ENCODE measurements at regions not wholly inside any gene's neighbourhood (a gene's known extent, or its start where the extent isn't known, plus 50 kb on each side); places are given as distances from the start of the nearest gene placed in this dataset.

DNA sequence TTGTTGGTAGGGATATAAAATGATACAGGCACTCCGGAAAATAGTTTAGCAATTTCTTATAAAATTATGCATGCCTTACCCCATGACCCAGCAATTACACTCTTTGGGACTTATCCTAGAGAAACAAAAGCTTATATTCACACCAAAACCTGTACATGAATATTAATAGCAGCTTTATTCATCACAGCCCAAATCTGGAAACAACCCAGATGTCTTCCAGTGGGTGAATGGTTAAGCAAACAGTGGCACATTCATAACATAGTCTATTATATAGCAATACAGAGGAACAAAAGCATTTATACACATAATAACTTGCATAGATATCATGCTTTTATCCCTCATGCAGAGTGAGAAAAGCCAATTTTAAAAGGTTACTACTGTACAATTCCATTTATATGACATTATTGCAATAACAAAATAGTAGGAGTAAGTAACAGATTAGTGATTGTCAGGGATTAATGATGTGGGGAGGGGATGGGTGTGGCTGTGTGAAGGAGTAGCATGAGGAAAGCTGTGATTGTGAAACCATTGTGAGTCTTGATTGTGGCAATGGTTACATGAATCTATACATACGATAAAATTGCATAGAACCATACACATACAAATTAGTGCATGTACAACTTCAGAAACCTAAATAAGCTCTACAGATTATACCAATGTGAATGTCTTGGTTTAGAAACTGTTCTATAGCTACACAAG, 363.1 kb upstream of the OR4E1 start:
- no peak overlapping the region for H3K27ac ChIP-seq
- DNase-seq (ENCODE audit: low read depth, low spot score), result no peak

DNA sequence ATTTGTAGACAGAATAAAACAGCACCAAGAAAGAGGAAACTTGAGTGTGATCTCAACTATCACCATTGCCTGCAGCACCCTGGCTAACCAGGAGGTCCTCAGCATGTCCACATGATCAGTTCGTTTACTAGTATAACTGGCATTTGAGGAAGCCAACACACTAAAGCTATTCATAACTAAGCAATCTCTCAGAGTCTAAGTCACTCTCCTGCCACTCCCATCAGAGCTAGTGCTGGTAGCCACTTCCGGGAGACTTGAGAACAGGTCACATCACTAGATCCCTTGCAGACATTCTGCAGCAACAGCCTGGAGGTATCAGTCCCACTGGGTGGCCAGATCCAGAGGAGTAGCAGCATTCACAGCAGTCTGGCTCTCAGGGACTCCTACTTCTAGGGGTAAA, 352.9 kb upstream of the OR4E1 start:
- no peak overlapping the region for H3K27ac ChIP-seq
- DNase-seq (ENCODE audit: low read depth, low spot score), result peak; percentile 5

DNA sequence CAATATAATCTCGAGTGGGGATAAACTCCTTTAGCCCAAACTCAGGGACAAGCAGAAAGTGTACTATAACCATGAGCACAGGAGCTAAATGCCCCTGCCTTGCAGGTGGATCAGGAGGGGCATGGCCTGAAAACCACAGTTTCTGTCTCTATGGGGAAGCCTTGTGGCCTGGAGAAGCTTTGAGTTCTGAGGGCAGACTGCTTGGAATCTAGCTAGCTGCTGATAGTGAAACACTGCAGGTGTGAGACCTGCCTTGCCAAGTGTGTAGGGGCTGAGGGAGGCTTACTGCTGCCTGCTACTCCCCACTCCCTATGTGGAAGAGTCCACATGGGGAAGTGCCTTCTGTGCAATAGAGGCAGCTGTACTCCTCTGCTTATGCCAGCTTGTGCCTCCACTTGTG, 352.3 kb upstream of the OR4E1 start:
- no peak overlapping the region for H3K27ac ChIP-seq
- DNase-seq (ENCODE audit: low read depth, low spot score), result no peak

DNA sequence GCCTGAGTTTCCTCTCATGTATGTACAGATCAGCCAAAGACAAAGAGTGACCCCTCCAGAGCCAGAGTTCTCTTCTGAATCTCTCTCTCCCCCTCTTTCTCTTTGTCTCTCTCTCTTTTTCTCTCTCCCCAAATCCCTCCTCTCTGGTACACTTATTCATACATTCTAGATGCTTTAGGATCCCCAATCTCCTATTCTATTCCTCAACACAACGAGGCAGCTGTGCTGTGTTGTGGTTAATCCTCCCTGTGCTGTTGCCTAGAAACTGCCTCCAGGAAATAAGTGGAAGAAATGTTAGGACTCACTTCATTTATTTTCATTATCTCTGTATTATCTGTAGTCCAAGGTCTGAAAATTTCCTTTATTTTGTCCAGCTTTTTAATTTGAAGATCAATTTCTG, 350.5 kb upstream of the OR4E1 start:
- H3K27ac ChIP-seq, result no peak overlapping the region
- no peak for DNase-seq (ENCODE audit: low read depth, low spot score)

DNA sequence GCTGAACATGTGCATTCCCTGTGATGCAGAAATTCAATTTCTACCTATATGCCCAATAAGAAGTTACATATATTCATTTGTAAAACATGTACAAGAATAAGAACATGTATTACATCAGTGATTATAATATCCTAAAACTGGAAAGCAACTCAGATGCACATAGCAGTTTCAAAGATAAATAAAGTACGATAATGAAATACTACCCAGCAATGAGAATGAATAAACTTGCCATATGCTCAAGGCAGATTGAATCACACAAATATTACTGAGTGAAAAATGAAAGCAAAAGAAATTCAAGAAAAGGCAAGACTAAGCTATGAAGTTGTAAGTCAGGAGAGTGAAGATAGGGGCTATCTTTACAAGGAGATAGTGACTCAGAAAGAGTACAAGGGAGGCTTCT, 345.3 kb upstream of the OR4E1 start:
- H3K27ac ChIP-seq, result no peak overlapping the region
- DNase-seq (ENCODE audit: low read depth, low spot score), result no peak

DNA sequence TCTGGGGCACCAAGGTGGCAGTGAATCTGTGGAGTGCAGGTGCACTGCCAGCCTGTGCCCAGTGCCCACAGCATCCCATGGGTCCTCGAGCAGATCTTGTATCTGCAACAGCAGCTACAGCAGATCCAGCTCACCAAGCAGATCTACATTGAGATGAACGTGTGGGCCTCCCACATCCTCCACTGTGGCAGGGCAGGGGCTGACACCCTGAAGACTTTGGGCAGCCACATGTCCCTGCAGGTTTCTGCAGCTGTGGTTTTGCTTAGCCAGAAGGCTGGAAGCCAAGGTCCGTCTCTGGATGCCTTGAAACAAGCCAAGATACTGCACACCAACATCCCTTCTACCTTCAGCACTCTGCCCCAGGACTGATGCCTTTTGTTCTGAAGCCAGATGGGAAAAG, 338.8 kb upstream of the OR4E1 start:
- no peak for DNase-seq (ENCODE audit: low read depth, low spot score)
- H3K27ac ChIP-seq, result no peak overlapping the region

DNA sequence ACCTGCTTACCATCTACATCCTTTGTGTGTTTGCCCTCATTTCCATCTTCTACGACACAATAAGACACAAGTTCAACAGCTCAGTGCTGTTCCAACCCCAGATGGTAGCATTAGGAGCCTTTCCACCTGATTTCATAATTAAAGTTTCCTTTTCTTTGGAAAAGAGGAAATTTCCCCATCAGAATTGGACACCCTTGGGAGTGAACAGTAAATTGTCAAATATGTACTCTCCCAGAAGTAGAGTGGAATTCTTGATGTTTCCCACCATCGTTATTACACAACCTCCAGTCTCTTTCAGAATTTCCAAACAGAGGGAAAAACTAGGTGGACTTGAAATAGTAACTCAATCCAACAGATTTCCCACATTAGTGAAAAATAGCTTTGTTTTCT, 337.6 kb upstream of the OR4E1 start:
- H3K27ac ChIP-seq, result no peak overlapping the region
- no peak for DNase-seq (ENCODE audit: low read depth, low spot score)

DNA sequence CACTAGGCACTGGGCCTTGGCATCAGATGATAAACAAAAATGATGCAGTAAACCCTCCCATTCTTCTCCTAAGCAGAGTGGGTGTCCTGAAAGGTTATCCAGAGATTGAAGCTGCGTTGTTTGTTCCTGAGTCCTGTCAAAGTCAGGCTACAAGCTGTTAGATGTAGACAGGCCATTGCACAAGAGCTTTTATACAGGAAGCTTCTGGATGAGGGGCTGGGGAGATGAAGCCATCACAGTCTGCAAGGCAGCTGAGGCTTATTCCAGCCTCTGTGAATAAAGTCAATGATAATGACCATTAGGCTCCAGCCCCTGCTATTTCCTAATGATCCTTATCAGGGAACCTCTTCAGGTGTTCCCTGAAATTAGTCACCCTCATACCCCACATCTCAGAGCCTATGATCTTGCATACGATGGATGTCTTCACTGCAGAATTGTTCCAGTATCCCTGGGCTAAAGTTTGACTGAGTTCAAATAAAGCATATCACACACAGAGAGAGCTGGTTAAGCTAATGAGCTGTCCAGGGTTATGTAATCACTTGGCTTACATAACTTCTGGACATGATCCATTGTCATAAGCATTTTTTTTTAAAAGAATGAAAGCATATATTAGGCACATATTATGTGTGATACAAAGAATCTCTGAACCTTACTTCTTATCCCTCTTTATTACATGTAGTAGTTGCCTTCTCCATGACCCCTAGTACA, 337.1 kb upstream of the OR4E1 start:
- no peak overlapping the region for H3K27ac ChIP-seq
- DNase-seq (ENCODE audit: low read depth, low spot score), result no peak

DNA sequence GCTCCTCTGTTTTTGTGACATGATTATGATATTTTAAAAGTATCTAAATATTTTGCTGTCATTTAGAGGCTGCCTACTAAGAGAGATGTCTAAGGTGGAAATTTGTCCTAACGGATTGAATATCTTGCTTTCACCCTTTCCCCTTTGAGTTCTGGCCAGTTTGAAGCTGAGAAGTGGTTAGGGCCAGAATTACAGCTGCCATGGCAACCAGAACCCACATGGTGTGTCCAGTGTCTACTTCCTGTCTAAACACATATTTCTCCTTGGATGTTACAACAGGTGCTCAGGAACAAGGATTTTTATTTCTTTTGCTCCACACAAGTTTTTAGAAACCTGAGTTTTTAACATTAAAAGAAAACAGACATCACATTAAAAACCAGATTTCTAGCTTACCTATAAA, 335.1 kb upstream of the OR4E1 start:
- H3K27ac ChIP-seq, result no peak overlapping the region
- no peak for DNase-seq (ENCODE audit: low read depth, low spot score)

DNA sequence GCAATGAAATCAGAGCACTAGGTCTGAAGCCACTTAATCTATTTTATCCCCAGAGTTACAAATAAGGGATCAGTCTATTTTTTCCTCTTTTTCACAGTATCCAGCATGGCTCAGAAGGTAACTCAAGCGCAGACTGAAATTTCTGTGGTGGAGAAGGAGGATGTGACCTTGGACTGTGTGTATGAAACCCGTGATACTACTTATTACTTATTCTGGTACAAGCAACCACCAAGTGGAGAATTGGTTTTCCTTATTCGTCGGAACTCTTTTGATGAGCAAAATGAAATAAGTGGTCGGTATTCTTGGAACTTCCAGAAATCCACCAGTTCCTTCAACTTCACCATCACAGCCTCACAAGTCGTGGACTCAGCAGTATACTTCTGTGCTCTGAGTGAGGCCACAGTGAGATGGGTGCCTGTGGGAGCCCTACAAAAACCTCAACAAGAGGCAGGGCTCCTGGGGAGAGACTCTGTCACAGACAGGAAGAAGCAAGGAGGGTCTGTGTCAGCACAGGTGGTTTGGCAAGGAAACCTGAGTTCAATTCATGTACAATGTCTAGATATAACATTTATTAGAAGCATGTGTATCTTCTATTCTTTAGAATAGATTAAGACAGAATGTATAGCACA, 334.3 kb upstream of the OR4E1 start:
- H3K27ac ChIP-seq, result no peak overlapping the region
- no peak for DNase-seq (ENCODE audit: low read depth, low spot score)

DNA sequence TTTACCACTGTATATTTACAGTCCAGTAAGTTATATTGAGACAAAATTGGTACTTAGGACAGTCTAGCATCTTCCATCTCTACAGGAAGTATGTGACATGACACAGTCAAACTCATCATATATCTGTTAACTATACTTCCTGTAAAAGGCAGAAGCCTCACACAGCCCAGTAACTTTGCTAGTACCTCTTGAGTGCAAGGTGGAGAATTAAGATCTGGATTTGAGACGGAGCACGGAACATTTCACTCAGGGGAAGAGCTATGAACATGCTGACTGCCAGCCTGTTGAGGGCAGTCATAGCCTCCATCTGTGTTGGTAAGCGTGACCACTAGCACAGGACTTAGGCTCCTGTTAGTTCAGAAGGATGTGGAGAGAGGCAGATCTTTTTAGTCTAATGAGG, 333.7 kb upstream of the OR4E1 start:
- DNase-seq (ENCODE audit: low read depth, low spot score), result no peak
- H3K27ac ChIP-seq, result no peak overlapping the region

DNA sequence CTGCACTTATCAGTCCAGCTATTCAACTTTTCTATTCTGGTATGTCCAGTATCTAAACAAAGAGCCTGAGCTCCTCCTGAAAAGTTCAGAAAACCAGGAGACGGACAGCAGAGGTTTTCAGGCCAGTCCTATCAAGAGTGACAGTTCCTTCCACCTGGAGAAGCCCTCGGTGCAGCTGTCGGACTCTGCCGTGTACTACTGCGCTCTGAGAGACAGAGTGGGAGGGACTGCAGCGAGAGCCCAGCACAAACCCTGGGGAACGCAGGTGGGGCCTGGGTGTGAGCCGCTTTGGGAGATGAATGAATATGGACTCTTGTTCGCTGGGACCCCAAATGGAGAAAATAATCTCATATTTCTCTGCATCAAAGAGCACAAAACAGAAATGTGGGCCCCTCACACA, 329.8 kb upstream of the OR4E1 start:
- DNase-seq (ENCODE audit: low read depth, low spot score), result no peak

DNA sequence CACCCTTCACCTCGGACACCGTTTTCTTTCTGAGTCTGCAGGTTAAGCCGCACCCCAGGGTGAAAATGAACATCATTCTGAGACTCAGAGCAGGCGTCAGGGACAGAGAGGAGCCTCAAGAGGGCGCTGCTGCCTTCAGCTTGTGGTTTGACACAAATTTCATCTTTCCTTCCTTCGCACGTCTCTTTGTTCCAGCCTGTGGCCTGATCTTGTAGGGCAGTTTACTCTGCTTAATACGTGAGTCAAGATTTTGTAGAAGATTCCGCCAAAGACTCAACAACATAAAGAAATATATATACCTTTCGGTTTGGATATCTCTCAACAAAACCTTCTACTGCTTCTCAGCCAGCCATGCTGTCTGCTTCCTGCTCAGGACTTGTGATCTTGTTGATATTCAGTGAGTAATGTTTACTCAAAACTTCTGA, 329.3 kb upstream of the OR4E1 start:
- H3K27ac ChIP-seq, result no peak overlapping the region
- DNase-seq (ENCODE audit: low read depth, low spot score), result no peak

More for the DNA sequence above, 329.8 kb upstream of the OR4E1 start:
- H3K27ac ChIP-seq, result no peak overlapping the region

DNA sequence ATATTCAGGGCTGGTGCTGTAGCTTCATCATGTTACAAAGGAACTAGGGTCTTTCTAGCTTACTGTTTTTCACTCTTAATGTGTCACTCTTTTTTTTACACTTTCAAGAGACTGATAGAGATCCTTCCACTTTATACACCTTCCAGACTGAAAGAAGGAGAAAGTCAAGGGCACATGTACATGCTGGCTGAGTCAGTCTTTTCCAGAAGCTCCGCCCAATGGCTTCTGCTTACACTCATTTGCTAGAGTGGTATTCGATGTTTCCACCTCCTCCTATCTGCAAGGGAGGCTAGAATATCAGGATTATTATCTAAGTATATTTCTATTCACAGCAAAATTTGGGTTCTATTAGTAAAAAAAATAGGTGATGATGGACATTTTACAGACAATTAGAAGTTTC, 325.8 kb upstream of the OR4E1 start:
- H3K27ac ChIP-seq, result no peak overlapping the region
- DNase-seq (ENCODE audit: low read depth, low spot score), result no peak

DNA sequence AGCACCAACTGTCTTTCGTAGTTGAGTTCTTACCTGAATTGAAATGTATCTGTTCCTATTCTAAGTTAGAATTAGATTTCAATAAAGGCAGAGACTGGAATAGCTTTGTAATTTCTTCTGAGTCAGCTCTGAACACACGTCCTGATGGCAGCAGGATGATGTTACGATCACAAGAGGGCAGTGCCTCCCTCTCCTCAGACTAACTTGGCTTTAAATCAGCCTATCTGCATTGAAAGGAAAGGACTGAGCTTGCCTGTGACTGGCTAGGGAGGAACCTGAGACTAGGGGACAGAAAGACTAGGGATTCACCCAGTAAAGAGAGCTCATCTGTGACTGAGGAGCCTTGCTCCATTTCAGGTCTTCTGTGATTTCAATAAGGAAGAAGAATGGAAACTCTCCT, 323.7 kb upstream of the OR4E1 start:
- no peak overlapping the region for H3K27ac ChIP-seq
- peak; percentile 10 for DNase-seq (ENCODE audit: low read depth, low spot score)

DNA sequence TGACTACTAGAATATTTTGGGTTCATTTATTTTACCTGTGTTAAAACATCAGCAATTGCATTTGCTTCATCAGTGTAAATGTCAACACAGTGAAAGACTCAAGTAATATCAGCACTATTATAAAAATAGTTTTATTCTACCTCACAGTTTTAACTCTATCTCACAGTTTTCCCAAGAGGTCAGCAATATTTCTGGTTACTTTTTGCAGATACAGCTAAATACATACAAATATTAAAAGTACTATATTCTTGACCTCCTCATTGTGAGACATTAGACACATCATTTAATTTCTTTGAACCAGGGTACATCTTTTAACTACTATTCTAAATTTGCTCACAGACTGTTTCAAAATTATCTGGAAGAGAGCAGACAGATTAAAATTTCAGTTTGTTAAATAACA, 321.7 kb upstream of the OR4E1 start:
- no peak overlapping the region for H3K27ac ChIP-seq
- DNase-seq (ENCODE audit: low read depth, low spot score), result no peak

DNA sequence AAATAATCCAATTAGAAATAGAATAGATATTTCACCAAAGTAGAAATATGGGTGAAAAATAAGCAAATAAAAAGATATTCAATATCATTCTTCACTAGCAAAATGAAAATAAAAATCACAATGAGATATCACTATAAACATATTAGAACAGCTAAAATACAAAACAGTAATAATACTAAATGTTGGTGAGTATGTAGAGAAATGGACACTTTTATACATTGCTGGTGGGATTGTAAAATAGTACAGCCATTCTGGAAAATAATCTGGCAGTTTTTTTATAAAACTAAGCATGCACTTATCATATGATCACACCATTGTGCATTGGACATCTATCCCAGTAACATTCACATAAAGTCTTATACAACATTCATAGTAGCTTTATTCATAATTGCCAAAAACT, 320.2 kb upstream of the OR4E1 start:
- DNase-seq (ENCODE audit: low read depth, low spot score), result no peak
- H3K27ac ChIP-seq, result no peak overlapping the region

DNA sequence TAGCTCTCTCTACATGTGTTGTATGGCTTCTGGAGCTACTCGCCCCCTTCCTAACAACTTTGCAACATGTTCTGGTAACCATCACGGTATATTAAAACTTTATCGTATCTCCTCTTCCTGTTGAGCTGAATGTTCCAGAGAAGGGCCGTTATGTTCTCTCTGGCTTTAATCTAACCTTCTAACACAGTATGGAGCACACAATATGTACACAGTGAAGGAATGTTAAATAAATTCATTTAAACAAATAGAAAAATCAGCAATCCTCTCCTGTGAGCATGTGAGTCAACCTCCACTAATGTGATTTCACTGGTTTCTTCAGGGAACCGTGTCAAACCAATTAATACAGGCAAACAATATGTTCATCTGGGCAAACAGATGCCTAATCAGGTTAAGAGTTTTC, 319.5 kb upstream of the OR4E1 start:
- no peak overlapping the region for H3K27ac ChIP-seq
- DNase-seq (ENCODE audit: low read depth, low spot score), result no peak

DNA sequence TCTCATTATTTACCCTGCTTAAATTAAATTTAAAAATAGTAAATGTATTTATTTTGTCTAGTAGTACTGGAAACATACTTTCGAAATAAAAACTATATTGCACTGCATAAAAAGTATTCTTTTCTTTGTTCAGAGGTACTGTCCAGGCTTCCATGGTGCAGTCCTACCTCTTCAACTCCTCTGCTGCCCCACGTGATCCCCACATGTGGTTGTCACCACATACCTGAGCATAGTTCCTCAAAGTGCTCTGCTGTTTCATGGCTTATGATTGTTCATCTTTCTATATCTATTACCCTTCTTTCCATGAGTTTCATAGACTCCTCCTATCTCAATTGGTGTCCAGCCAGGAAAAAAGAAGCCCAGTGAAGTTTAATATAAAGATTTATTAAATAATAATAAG, 317.5 kb upstream of the OR4E1 start:
- DNase-seq (ENCODE audit: low read depth, low spot score), result no peak
- no peak overlapping the region for H3K27ac ChIP-seq

DNA sequence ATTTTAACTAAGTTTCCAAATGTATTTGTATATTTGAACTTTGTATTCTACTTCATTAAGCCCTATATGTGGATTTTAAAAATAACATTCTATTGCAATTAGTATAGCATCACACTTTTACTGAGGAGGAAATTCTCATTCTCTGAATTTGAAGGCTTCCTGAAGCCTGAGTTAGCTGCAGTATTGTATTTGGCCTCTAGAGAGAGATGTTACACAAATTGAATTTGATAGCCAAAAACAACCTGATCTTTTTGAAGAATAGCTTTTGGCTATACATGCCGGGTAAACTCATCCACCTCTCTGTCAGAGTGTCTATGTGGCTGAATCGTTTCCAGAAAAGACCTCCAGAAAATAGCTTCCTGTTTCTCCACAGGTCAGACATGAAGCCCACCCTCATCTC, 316.5 kb upstream of the OR4E1 start:
- no peak overlapping the region for H3K27ac ChIP-seq
- no peak for DNase-seq (ENCODE audit: low read depth, low spot score)

DNA sequence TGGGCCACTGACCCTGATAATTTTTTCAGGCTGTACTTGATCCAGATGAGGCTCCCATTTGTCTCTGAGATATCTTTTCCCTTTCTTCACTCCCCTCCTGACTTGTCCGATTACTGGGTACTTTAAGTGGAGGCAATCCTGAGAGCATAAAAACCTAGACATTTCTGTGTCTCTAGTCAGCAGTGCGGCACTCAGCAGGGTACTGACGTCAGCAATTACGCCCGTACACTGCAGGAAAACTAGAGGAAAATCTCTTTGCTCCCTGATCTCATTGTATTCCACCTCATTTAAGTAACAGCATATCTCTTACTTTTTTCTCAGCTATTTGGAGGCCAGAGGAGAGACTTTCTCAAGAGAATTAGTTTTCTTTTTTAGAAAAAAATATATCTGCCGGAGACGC, 315.5 kb upstream of the OR4E1 start:
- no peak for DNase-seq (ENCODE audit: low read depth, low spot score)
- H3K27ac ChIP-seq, result no peak overlapping the region

DNA sequence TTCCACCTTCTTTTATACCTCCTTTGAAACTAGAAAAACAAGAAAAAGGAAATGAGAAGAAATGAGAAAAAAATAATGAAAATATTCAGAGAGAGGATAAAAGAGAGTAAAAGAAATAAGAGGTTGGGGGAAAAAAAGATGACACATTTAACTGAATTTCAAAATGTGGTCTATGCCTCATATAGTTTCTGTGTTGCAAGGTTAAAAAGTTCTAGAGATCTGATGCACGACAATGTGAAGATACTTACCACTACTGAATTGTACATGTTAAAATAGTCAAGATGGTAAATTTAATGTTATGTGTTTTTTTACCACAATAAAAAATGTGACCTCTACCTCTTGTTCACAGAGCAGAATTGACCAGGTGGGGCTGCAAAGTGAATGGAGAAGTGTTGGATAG, 314.8 kb upstream of the OR4E1 start:
- no peak for DNase-seq (ENCODE audit: low read depth, low spot score)
- H3K27ac ChIP-seq, result no peak overlapping the region
